ENCODE measurements at regions not wholly inside any gene's neighbourhood (a gene's known extent, or its start where the extent isn't known, plus 50 kb on each side); places are given as distances from the start of the nearest gene placed in this dataset.
A peak's percentile ranks its signal among the peaks of the same experiment; 100 is the strongest.

- no peak for DNase-seq (ENCODE audit: low read depth)
Measured at GRCh38 chr2:16817305-16818202, 151.9 kb upstream of the CYRIA start.

- no peak for DNase-seq (ENCODE audit: low read depth)
Measured at GRCh38 chr2:16816522-16816921, 150.9 kb upstream of the CYRIA start.

- DNase-seq (ENCODE audit: low read depth): peak; percentile 56
Measured at GRCh38 chr2:16816016-16816415, 150.4 kb upstream of the CYRIA start.

GRCh38 chr2:16813593-16813992 lies 148.0 kb upstream of the CYRIA start:
- no peak for DNase-seq (ENCODE audit: low read depth)

- DNase-seq (ENCODE audit: low read depth): no peak
Measured at GRCh38 chr2:16798472-16798871, 132.8 kb upstream of the CYRIA start.

GRCh38 chr2:16791496-16791895 lies 125.9 kb upstream of the CYRIA start:
- DNase-seq (ENCODE audit: low read depth): no peak

- no peak for DNase-seq (ENCODE audit: low read depth)
Measured at GRCh38 chr2:16785149-16785548, 119.5 kb upstream of the CYRIA start.

- no peak for DNase-seq (ENCODE audit: low read depth)
Measured at GRCh38 chr2:16784652-16785051, 119.0 kb upstream of the CYRIA start.

- no peak for DNase-seq (ENCODE audit: low read depth)
Measured at GRCh38 chr2:16777123-16777870, 111.7 kb upstream of the CYRIA start.

GRCh38 chr2:16775899-16776231 lies 110.2 kb upstream of the CYRIA start:
- no peak for DNase-seq (ENCODE audit: low read depth)

- DNase-seq (ENCODE audit: low read depth): no peak
Measured at GRCh38 chr2:16774980-16775898, 109.6 kb upstream of the CYRIA start.

GRCh38 chr2:16774091-16774490 lies 108.5 kb upstream of the CYRIA start:
- DNase-seq (ENCODE audit: low read depth): no peak

GRCh38 chr2:16773080-16773713 lies 107.6 kb upstream of the CYRIA start:
- peak; percentile 20 for DNase-seq (ENCODE audit: low read depth)

- DNase-seq (ENCODE audit: low read depth): no peak
Measured at GRCh38 chr2:16767789-16768476, 102.3 kb upstream of the CYRIA start.

- DNase-seq (ENCODE audit: low read depth): no peak
Measured at GRCh38 chr2:16765356-16765755, 99.7 kb upstream of the CYRIA start.

GRCh38 chr2:16764487-16764886 lies 98.9 kb upstream of the CYRIA start:
- no peak for DNase-seq (ENCODE audit: low read depth)

GRCh38 chr2:16763493-16763899 lies 97.9 kb upstream of the CYRIA start:
- DNase-seq (ENCODE audit: low read depth): no peak

GRCh38 chr2:16763056-16763455 lies 97.4 kb upstream of the CYRIA start:
- no peak for DNase-seq (ENCODE audit: low read depth)

GRCh38 chr2:16760426-16760825 lies 94.8 kb upstream of the CYRIA start:
- DNase-seq (ENCODE audit: low read depth): no peak

GRCh38 chr2:16756831-16757644 lies 91.4 kb upstream of the CYRIA start:
- DNase-seq (ENCODE audit: low read depth): peak; percentile 68
